ENCODE measurements at regions not wholly inside any gene's neighbourhood (a gene's known extent, or its start where the extent isn't known, plus 50 kb on each side); places are given as distances from the start of the nearest gene placed in this dataset.

DNA sequence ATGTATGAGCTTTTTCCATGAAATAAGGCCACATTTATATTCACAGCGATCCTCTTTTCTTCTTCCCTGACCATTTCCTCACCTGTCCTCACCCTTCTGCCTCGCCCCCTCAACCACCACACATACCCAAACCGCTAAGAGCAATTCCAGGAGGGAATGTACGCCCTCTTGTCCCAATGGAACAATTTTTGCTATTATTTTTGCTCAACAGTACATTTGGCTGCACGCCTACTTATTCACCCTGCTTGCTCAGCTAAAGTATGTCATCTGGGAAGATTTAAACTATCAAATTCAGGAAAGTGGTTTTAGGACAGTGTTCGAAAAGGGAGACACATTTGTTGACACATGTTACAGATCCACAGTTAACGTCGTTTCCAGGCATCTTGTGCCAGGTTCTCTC is 252.7 kb downstream of the NEBL start (continued):
- TF ChIP-seq, protein P1, sequence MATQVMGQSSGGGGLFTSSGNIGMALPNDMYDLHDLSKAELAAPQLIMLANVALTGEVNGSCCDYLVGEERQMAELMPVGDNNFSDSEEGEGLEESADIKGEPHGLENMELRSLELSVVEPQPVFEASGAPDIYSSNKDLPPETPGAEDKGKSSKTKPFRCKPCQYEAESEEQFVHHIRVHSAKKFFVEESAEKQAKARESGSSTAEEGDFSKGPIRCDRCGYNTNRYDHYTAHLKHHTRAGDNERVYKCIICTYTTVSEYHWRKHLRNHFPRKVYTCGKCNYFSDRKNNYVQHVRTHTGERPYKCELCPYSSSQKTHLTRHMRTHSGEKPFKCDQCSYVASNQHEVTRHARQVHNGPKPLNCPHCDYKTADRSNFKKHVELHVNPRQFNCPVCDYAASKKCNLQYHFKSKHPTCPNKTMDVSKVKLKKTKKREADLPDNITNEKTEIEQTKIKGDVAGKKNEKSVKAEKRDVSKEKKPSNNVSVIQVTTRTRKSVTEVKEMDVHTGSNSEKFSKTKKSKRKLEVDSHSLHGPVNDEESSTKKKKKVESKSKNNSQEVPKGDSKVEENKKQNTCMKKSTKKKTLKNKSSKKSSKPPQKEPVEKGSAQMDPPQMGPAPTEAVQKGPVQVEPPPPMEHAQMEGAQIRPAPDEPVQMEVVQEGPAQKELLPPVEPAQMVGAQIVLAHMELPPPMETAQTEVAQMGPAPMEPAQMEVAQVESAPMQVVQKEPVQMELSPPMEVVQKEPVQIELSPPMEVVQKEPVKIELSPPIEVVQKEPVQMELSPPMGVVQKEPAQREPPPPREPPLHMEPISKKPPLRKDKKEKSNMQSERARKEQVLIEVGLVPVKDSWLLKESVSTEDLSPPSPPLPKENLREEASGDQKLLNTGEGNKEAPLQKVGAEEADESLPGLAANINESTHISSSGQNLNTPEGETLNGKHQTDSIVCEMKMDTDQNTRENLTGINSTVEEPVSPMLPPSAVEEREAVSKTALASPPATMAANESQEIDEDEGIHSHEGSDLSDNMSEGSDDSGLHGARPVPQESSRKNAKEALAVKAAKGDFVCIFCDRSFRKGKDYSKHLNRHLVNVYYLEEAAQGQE (IDR thresholded peaks at IDR 0.05): no peak
- TF ChIP-seq FOXA1 (IDR thresholded peaks at IDR 0.05) (no peak), GABPA (IDR thresholded peaks at IDR 0.05 in 1 of 2, conservative IDR thresholded peaks at IDR 0.05 in 1 of 2) (no peak), HNF4G (IDR thresholded peaks at IDR 0.05) (no peak), JUND (IDR thresholded peaks at IDR 0.05) (no peak), YY1 (IDR thresholded peaks at IDR 0.05) (no peak), NR2F2 (IDR thresholded peaks at IDR 0.05) (no peak)
- TF ChIP-seq, protein P2, sequence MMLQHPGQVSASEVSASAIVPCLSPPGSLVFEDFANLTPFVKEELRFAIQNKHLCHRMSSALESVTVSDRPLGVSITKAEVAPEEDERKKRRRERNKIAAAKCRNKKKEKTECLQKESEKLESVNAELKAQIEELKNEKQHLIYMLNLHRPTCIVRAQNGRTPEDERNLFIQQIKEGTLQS (IDR thresholded peaks at IDR 0.05): no peak

DNA sequence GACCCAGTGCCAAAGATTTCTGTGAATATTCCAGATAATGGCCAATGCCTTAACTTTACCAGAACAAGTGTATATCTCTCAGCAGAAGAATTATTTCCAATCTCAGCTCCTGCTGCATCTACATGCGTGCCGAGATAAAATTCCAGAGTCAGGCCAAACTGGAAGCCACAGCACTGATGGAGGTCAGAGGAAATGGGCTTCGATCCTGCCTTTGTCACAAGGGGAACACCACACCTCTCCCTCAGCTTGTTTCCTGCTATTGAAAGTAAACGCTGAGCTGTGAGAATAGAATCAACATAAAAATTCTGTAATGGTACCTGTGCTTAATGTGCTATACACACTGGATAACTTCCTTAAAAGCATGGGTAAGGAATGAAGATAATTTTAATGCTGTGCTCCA is 255.5 kb downstream of the NEBL start:
- Histone ChIP-seq H3K9ac (ENCODE audit: low read depth in 1 of 2, low read length in 2 of 2) (no peak overlapping the region), H3K9me3 (ENCODE audit: control insufficient read depth in 4 of 4, low read length in 3 of 4) (no peaks in the 10 kb centered on the region), H3K4me3 (ENCODE audit: low read depth in 1 of 3, low read length in 3 of 3) (no peak overlapping the region), H3K4me1 (ENCODE audit: control insufficient read depth in 4 of 4, insufficient read depth in 4 of 4, low read length in 3 of 4) (no peaks in the 10 kb centered on the region), H3K27me3 (ENCODE audit: control insufficient read depth in 4 of 4, insufficient read depth in 4 of 4, low read length in 3 of 4) (no peaks in the 10 kb centered on the region), H3K27ac (ENCODE audit: low read depth in 1 of 2, low read length in 2 of 2) (no peak overlapping the region), H3K36me3 (ENCODE audit: control insufficient read depth in 4 of 4, insufficient read depth in 3 of 4, low read depth in 1 of 4, low read length in 3 of 4) (no peaks in the 10 kb centered on the region)
- no peak for DNase-seq (ENCODE audit: low spot score)
- 69% methylated on average over 4 of the region's 4 CpGs for WGBS
- TF ChIP-seq, protein P3, sequence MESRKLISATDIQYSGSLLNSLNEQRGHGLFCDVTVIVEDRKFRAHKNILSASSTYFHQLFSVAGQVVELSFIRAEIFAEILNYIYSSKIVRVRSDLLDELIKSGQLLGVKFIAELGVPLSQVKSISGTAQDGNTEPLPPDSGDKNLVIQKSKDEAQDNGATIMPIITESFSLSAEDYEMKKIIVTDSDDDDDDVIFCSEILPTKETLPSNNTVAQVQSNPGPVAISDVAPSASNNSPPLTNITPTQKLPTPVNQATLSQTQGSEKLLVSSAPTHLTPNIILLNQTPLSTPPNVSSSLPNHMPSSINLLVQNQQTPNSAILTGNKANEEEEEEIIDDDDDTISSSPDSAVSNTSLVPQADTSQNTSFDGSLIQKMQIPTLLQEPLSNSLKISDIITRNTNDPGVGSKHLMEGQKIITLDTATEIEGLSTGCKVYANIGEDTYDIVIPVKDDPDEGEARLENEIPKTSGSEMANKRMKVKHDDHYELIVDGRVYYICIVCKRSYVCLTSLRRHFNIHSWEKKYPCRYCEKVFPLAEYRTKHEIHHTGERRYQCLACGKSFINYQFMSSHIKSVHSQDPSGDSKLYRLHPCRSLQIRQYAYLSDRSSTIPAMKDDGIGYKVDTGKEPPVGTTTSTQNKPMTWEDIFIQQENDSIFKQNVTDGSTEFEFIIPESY (IDR thresholded peaks at IDR 0.05): no peak
- TF ChIP-seq NR2F2 (IDR thresholded peaks at IDR 0.05): no peak
- TF ChIP-seq RXRA (IDR thresholded peaks at IDR 0.05): no peak
- TF ChIP-seq, protein P4, sequence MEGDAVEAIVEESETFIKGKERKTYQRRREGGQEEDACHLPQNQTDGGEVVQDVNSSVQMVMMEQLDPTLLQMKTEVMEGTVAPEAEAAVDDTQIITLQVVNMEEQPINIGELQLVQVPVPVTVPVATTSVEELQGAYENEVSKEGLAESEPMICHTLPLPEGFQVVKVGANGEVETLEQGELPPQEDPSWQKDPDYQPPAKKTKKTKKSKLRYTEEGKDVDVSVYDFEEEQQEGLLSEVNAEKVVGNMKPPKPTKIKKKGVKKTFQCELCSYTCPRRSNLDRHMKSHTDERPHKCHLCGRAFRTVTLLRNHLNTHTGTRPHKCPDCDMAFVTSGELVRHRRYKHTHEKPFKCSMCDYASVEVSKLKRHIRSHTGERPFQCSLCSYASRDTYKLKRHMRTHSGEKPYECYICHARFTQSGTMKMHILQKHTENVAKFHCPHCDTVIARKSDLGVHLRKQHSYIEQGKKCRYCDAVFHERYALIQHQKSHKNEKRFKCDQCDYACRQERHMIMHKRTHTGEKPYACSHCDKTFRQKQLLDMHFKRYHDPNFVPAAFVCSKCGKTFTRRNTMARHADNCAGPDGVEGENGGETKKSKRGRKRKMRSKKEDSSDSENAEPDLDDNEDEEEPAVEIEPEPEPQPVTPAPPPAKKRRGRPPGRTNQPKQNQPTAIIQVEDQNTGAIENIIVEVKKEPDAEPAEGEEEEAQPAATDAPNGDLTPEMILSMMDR (IDR thresholded peaks at IDR 0.05; ENCODE audit: low read depth, low read length, missing input control): no peak
- TF ChIP-seq GABPA (IDR thresholded peaks at IDR 0.05 in 1 of 2, conservative IDR thresholded peaks at IDR 0.05 in 1 of 2): no peak
- no peak for TF ChIP-seq HNF4G (IDR thresholded peaks at IDR 0.05)
- no peak for TF ChIP-seq HNF4A (conservative IDR thresholded peaks at IDR 0.05)
- no peak for TF ChIP-seq TAF1 (conservative IDR thresholded peaks at IDR 0.05)
- TF ChIP-seq YY1 (IDR thresholded peaks at IDR 0.05): no peak
- no peak for TF ChIP-seq FOXA2 (IDR thresholded peaks at IDR 0.05)
- TF ChIP-seq FOXA1 (IDR thresholded peaks at IDR 0.05): no peak
- TF ChIP-seq, protein P1 (IDR thresholded peaks at IDR 0.05): no peak
- TF ChIP-seq, protein P2 (IDR thresholded peaks at IDR 0.05): no peak
- TF ChIP-seq JUND (IDR thresholded peaks at IDR 0.05): no peak
- no peak for TF ChIP-seq SP1 (IDR thresholded peaks at IDR 0.05)
- TF ChIP-seq EGR1 (IDR thresholded peaks at IDR 0.05; ENCODE audit: low read depth in 2 of 2): no peak
- TF ChIP-seq RAD21 (IDR thresholded peaks at IDR 0.05): no peak
- TF ChIP-seq, protein P5, sequence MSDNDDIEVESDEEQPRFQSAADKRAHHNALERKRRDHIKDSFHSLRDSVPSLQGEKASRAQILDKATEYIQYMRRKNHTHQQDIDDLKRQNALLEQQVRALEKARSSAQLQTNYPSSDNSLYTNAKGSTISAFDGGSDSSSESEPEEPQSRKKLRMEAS (IDR thresholded peaks at IDR 0.05): no peak

All from liver (tissue), 8 donors.